ENCODE measurements at regions not wholly inside any gene's neighbourhood (a gene's known extent, or its start where the extent isn't known, plus 50 kb on each side); places are given as distances from the start of the nearest gene placed in this dataset.

DNA sequence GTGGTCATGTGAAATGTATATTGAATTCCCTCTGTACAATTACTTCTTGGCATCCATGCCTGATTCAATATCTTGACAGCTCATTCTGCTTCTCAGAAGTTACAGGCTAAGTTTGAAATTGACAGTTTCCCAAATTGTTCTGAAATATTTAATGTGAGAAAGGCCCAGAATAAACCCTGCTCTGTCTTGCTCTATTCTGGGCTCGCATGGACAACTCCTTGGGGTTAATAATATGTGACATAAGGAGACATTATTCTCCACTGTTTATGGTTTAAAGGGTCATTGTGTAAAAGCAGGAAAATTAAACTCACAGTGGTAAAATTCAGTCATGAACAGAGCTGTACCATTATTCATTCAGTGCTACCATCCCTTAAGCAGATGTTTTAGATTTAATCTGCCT lies 160.7 kb upstream of the CNTNAP5 start:
- DNase-seq (ENCODE audit: insufficient read length, low spot score) (no peak), FAIRE-seq (no peak)
- no peak for TF ChIP-seq TAF1 (IDR thresholded peaks at IDR 0.05; ENCODE audit: low read depth, low read length)
- TF ChIP-seq PAX5 (IDR thresholded peaks at IDR 0.05; ENCODE audit: insufficient read depth, low read length, severe bottlenecking): no peak
- TF ChIP-seq POLR2A (IDR thresholded peaks at IDR 0.05; ENCODE audit: low read depth, low read length): no peak
- TF ChIP-seq POLR2AphosphoS5 (IDR thresholded peaks at IDR 0.05; ENCODE audit: low read depth, low read length): no peak
- TF ChIP-seq POU2F2 (IDR thresholded peaks at IDR 0.05; ENCODE audit: low read depth, low read length): no peak
- TF ChIP-seq SPI1 (IDR thresholded peaks at IDR 0.05; ENCODE audit: low read depth, low read length): no peak

DNA sequence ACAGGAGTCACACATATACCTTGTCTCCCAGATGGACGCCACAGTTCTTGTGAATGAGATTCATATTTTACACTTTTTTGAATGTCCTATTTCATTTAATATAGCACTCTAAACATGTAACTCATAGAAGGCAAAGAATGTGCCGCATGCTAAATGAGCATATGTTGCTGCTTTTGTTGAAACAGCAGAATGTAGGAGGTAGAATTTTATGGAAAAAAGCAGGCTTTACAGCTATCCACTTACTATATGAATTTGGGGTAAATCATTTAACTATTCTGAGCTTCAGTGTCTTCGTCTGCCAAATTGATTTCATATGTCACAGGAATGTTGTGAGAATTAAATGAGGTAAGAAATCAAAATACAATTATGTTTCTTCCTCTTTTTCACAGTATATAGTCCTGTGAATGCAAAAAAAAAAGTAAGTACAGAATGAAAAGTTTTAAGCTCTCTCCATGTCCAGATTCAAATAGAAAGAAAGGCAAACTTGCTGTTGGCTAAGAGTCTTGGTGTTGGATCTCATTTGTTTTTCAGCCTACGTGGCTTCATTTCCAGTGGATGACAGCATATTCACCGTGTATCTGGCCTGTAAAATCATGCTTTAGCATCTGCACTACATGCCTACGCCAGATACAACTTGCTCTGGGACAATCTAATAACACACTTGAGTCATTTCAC lies 154.7 kb upstream of the CNTNAP5 start:
- FAIRE-seq: no peak
- no peak for DNase-seq (ENCODE audit: insufficient read length, low spot score)
- TF ChIP-seq TAF1 (IDR thresholded peaks at IDR 0.05; ENCODE audit: low read depth, low read length) (no peak), PAX5 (IDR thresholded peaks at IDR 0.05; ENCODE audit: insufficient read depth, low read length, severe bottlenecking) (no peak), POU2F2 (IDR thresholded peaks at IDR 0.05; ENCODE audit: low read depth, low read length) (no peak), POLR2A (IDR thresholded peaks at IDR 0.05; ENCODE audit: low read depth, low read length) (no peak), POLR2AphosphoS5 (IDR thresholded peaks at IDR 0.05; ENCODE audit: low read depth, low read length) (no peak), SPI1 (IDR thresholded peaks at IDR 0.05; ENCODE audit: low read depth, low read length) (no peak)

DNA sequence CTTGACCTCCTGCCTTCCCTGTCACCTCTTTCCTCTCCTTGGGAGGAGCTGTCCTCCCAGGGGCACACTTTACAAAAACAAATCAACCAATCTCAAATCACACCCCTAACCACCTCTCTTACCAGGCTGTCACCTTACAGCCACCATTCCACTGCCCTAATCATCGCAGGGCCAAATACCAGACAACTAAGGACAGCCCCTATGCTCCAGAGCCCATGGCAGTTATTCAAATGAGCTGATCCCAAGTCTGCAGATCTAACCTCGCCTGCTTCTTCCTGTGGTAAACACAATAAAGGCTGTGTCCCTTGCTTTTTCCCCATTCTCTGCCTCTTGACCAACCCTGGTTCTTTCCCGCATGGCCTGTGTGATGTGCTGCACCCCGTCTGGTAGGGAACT lies 154.2 kb upstream of the CNTNAP5 start:
- no peak for TF ChIP-seq POLR2A (IDR thresholded peaks at IDR 0.05; ENCODE audit: low read depth, low read length)
- TF ChIP-seq TAF1 (IDR thresholded peaks at IDR 0.05; ENCODE audit: low read depth, low read length): no peak
- TF ChIP-seq POLR2AphosphoS5 (IDR thresholded peaks at IDR 0.05; ENCODE audit: low read depth, low read length): no peak
- no peak for TF ChIP-seq SPI1 (IDR thresholded peaks at IDR 0.05; ENCODE audit: low read depth, low read length)
- no peak for TF ChIP-seq PAX5 (IDR thresholded peaks at IDR 0.05; ENCODE audit: insufficient read depth, low read length, severe bottlenecking)
- TF ChIP-seq POU2F2 (IDR thresholded peaks at IDR 0.05; ENCODE audit: low read depth, low read length): no peak
- FAIRE-seq (no peak), DNase-seq (ENCODE audit: insufficient read length, low spot score) (no peak)

DNA sequence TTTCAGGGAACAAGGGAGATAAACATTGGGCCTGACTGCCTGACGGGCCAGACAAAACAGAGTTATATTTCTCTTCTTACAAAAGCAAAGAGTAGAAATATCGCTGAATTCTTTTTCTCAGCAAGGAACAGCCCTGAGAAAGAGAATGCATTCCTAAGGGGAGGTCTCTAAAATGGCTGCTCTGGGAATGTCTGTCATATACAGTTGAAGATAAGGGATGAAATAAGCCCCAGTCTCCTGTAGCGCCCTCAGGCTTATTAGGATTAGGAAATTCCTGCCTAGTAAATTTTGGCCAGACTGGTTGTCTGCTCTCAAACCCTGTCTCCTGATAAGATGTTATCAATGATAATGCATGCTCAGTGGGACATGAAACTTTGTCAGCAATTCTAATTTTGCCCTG lies 134.9 kb upstream of the CNTNAP5 start:
- no peak for FAIRE-seq
- no peak for DNase-seq (ENCODE audit: insufficient read length, low spot score)
- TF ChIP-seq POU2F2 (IDR thresholded peaks at IDR 0.05; ENCODE audit: low read depth, low read length) (no peak), POLR2AphosphoS5 (IDR thresholded peaks at IDR 0.05; ENCODE audit: low read depth, low read length) (no peak), PAX5 (IDR thresholded peaks at IDR 0.05; ENCODE audit: insufficient read depth, low read length, severe bottlenecking) (no peak), TAF1 (IDR thresholded peaks at IDR 0.05; ENCODE audit: low read depth, low read length) (no peak), POLR2A (IDR thresholded peaks at IDR 0.05; ENCODE audit: low read depth, low read length) (no peak), SPI1 (IDR thresholded peaks at IDR 0.05; ENCODE audit: low read depth, low read length) (no peak)

DNA sequence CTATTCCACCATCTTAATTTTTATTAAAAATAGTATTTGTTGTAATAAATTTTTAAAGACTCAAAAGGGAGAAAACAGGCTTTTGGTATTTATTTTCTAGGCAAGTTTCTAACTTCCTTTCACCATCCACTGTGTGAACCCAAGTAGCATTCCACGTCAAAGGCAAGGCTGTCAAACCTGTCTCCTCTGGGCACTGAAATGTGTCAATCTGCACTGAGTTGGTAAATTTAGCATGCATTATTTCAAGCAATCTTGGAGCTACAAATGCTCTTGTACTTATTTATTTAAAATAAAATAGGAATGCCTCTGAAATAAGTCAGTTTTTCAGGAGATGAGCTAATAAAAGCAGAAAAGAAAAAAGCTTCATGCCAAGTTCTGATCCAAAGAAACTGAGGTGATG lies 130.9 kb upstream of the CNTNAP5 start:
- DNase-seq (ENCODE audit: insufficient read length, low spot score) (no peak), FAIRE-seq (no peak)
- TF ChIP-seq TAF1 (IDR thresholded peaks at IDR 0.05; ENCODE audit: low read depth, low read length): no peak
- no peak for TF ChIP-seq POLR2A (IDR thresholded peaks at IDR 0.05; ENCODE audit: low read depth, low read length)
- no peak for TF ChIP-seq SPI1 (IDR thresholded peaks at IDR 0.05; ENCODE audit: low read depth, low read length)
- no peak for TF ChIP-seq PAX5 (IDR thresholded peaks at IDR 0.05; ENCODE audit: insufficient read depth, low read length, severe bottlenecking)
- no peak for TF ChIP-seq POLR2AphosphoS5 (IDR thresholded peaks at IDR 0.05; ENCODE audit: low read depth, low read length)
- no peak for TF ChIP-seq POU2F2 (IDR thresholded peaks at IDR 0.05; ENCODE audit: low read depth, low read length)

DNA sequence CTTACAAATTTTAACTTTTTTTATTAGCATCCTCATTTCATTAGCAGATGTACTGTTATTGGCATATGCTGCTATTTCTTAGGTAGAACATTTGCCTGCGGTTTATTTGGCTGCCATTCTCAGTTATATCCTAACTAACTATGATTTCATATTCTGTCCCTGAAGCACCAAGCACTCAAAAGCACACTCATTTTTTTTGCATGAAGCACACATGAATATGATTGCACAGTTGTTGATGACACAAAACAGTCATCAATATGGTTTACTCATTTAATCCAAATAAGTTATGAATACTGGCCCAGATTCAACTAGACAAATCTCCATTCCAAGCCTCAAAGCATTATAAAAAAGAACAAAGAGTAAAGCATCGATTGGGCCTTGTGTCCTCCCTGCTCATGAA lies 129.4 kb upstream of the CNTNAP5 start:
- no peak for FAIRE-seq
- DNase-seq (ENCODE audit: insufficient read length, low spot score): no peak

DNA sequence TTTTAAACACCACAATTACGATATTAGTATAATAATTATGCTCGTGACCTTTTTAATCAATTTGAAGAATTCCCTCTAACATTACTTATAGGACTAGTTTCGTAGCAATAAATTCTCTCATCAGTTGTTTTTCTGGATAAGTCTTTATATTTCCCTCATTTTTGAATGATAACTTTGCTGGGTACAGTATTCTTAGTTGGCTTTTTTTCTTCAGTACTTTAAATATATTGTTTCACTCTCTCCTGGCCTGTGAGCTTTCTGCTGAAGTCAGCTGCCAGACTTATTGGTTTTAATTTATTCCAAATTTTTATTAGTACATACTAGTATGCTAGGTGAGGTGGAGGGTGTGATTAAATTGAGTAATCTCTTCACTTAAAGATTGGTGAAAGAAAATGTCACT lies 123.8 kb upstream of the CNTNAP5 start:
- DNase-seq (ENCODE audit: insufficient read length, low spot score) (no peak), FAIRE-seq (no peak)
- TF ChIP-seq PAX5 (IDR thresholded peaks at IDR 0.05; ENCODE audit: insufficient read depth, low read length, severe bottlenecking) (no peak), POLR2AphosphoS5 (IDR thresholded peaks at IDR 0.05; ENCODE audit: low read depth, low read length) (no peak), POU2F2 (IDR thresholded peaks at IDR 0.05; ENCODE audit: low read depth, low read length) (no peak), TAF1 (IDR thresholded peaks at IDR 0.05; ENCODE audit: low read depth, low read length) (no peak), SPI1 (IDR thresholded peaks at IDR 0.05; ENCODE audit: low read depth, low read length) (no peak), POLR2A (IDR thresholded peaks at IDR 0.05; ENCODE audit: low read depth, low read length) (no peak)

More for the DNA sequence above, 129.4 kb upstream of the CNTNAP5 start:
- TF ChIP-seq PAX5 (IDR thresholded peaks at IDR 0.05; ENCODE audit: insufficient read depth, low read length, severe bottlenecking): no peak
- TF ChIP-seq POLR2A (IDR thresholded peaks at IDR 0.05; ENCODE audit: low read depth, low read length): no peak
- TF ChIP-seq TAF1 (IDR thresholded peaks at IDR 0.05; ENCODE audit: low read depth, low read length): no peak
- no peak for TF ChIP-seq SPI1 (IDR thresholded peaks at IDR 0.05; ENCODE audit: low read depth, low read length)
- TF ChIP-seq POLR2AphosphoS5 (IDR thresholded peaks at IDR 0.05; ENCODE audit: low read depth, low read length): no peak
- no peak for TF ChIP-seq POU2F2 (IDR thresholded peaks at IDR 0.05; ENCODE audit: low read depth, low read length)

DNA sequence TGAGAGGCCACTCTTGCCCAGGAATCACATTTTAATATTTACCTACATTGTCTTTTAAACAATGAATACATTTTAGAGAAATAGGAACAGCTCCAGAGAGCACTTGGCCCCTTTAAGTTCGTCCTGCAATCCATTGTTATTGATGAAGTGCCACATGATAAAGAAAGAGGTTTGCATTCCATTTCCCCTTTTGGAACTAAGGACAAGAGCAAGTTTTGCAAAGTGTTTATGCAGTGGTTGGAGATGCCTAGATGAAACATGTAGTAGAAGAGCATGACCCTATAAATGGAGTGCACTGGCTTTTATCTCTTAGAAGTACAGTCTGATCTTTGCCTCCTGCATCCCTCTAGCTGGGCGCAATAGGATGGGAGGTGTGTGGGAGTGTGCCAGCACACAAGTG lies 118.7 kb upstream of the CNTNAP5 start:
- TF ChIP-seq POLR2AphosphoS5 (IDR thresholded peaks at IDR 0.05; ENCODE audit: low read depth, low read length) (no peak), SPI1 (IDR thresholded peaks at IDR 0.05; ENCODE audit: low read depth, low read length) (no peak), PAX5 (IDR thresholded peaks at IDR 0.05; ENCODE audit: insufficient read depth, low read length, severe bottlenecking) (no peak), POU2F2 (IDR thresholded peaks at IDR 0.05; ENCODE audit: low read depth, low read length) (no peak), TAF1 (IDR thresholded peaks at IDR 0.05; ENCODE audit: low read depth, low read length) (no peak), POLR2A (IDR thresholded peaks at IDR 0.05; ENCODE audit: low read depth, low read length) (no peak)
- DNase-seq (ENCODE audit: insufficient read length, low spot score): no peak
- FAIRE-seq: no peak

DNA sequence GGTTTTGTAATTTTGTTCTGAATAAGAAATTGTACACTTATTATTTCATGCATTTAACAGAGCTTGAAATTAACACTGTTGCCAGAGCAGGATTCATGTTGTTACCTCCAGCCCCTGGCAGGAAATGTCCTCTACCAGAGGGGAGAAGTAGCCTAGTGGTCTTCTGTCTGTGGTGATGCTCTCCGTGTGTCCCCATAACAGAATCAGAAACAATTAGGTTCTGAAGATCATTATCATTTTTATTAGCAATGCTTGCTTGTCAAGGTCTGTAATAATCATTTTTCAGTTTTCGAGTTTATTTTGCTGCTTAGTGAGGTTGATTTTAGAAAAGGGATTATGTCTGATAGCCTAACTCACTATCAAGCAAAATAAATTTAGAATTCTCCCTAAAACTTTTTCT lies 116.6 kb upstream of the CNTNAP5 start:
- DNase-seq (ENCODE audit: insufficient read length, low spot score) (no peak), FAIRE-seq (no peak)
- TF ChIP-seq TAF1 (IDR thresholded peaks at IDR 0.05; ENCODE audit: low read depth, low read length) (no peak), PAX5 (IDR thresholded peaks at IDR 0.05; ENCODE audit: insufficient read depth, low read length, severe bottlenecking) (no peak), POLR2A (IDR thresholded peaks at IDR 0.05; ENCODE audit: low read depth, low read length) (no peak), SPI1 (IDR thresholded peaks at IDR 0.05; ENCODE audit: low read depth, low read length) (no peak), POLR2AphosphoS5 (IDR thresholded peaks at IDR 0.05; ENCODE audit: low read depth, low read length) (no peak), POU2F2 (IDR thresholded peaks at IDR 0.05; ENCODE audit: low read depth, low read length) (no peak)

Data from GM12891 (cell line).